H9 (cell line): ENCODE measurements at regions not wholly inside any gene's neighbourhood (a gene's known extent, or its start where the extent isn't known, plus 50 kb on each side); places are given as distances from the start of the nearest gene placed in this dataset.

Experiments used
- DNase-seq: peaks from one replicate; pipeline ENCODE4 v3.0.0-alpha.2; 2017
- H2AFZ ChIP-seq: one replicate; pipeline ENCODE4 v1.6.1; 2013; ENCODE audit warnings: mild to moderate bottlenecking, low read length, control low read depth, moderate library complexity
- H2AK5ac ChIP-seq: 2 replicates; pipeline ENCODE4 v1.6.1; 2013; ENCODE audit warnings: low read length, control low read depth, mixed read lengths; ENCODE audit not compliant: insufficient read length
- H2BK120ac ChIP-seq: one replicate; pipeline ENCODE4 v1.6.1; 2013; ENCODE audit warnings: low read depth, mild to moderate bottlenecking, low read length, control low read depth, inconsistent platforms; ENCODE audit not compliant: poor library complexity, severe bottlenecking
- H2BK12ac ChIP-seq: 2 replicates; pipeline ENCODE4 v1.6.1; 2013; ENCODE audit warnings: low read length, control low read depth, mixed read lengths, low read depth; ENCODE audit not compliant: insufficient read length
- H2BK15ac ChIP-seq: 2 replicates; pipeline ENCODE4 v1.6.1; 2013; ENCODE audit warnings: low read depth, low read length, control low read depth
- H2BK20ac ChIP-seq: one replicate; pipeline ENCODE4 v1.6.1; 2013; ENCODE audit warnings: low read depth, mild to moderate bottlenecking, low read length, control low read depth, inconsistent platforms; ENCODE audit not compliant: poor library complexity, severe bottlenecking
- H2BK5ac ChIP-seq: 2 replicates; pipeline ENCODE4 v1.6.1; 2013; ENCODE audit warnings: low read length, control low read depth, mixed read lengths; ENCODE audit not compliant: insufficient read length
- H3K14ac ChIP-seq: 2 replicates; pipeline ENCODE4 v1.6.1; 2013; ENCODE audit warnings: low read length, control low read depth; ENCODE audit not compliant: insufficient read depth
- H3K18ac ChIP-seq: 2 replicates; pipeline ENCODE4 v1.6.1; 2013; ENCODE audit warnings: low read depth, mild to moderate bottlenecking, mixed read lengths, low read length, control low read depth; ENCODE audit not compliant: insufficient read length
- H3K23ac ChIP-seq: 2 replicates; pipeline ENCODE4 v1.6.1; 2013; ENCODE audit warnings: low read length, control low read depth, mixed read lengths, low read depth; ENCODE audit not compliant: insufficient read length
- H3K23me2 ChIP-seq: 2 replicates; pipeline ENCODE4 v1.6.1; 2013; ENCODE audit warnings: low read depth, mild to moderate bottlenecking, mixed read lengths, low read length, control low read depth; ENCODE audit not compliant: insufficient read length, poor library complexity, severe bottlenecking
- H3K27ac ChIP-seq: 2 replicates; pipeline ENCODE4 v1.5.1; 2013; ENCODE audit warnings: low read length, control low read depth, mixed read lengths, low read depth; ENCODE audit not compliant: insufficient read length
- H3K27me3 ChIP-seq: 2 replicates; pipeline ENCODE4 v1.6.1; 2013; ENCODE audit warnings: low read length, control low read depth, inconsistent platforms; ENCODE audit not compliant: insufficient read depth
- H3K4ac ChIP-seq: 2 replicates; pipeline ENCODE4 v1.6.1; 2013; ENCODE audit warnings: low read depth, mild to moderate bottlenecking, control low read depth, inconsistent platforms, low read length, moderate library complexity
- H3K4me1 ChIP-seq: 2 replicates; pipeline ENCODE4 v1.6.1; 2013; ENCODE audit warnings: low read length, control low read depth, inconsistent platforms; ENCODE audit not compliant: insufficient read depth
- H3K4me2 ChIP-seq: 2 replicates; pipeline ENCODE4 v1.6.1; 2013; ENCODE audit warnings: low read length, control low read depth, mixed read lengths; ENCODE audit not compliant: insufficient read length, insufficient read depth
- H3K56ac ChIP-seq: 2 replicates; pipeline ENCODE4 v1.6.1; 2013; ENCODE audit warnings: low read depth, mild to moderate bottlenecking, mixed read lengths, low read length, control low read depth; ENCODE audit not compliant: insufficient read length
- H3K79me1 ChIP-seq: 2 replicates; pipeline ENCODE4 v1.6.1; 2013; ENCODE audit warnings: low read depth, mild to moderate bottlenecking, moderate library complexity, low read length, control low read depth, inconsistent platforms; ENCODE audit not compliant: insufficient read depth, poor library complexity, severe bottlenecking
- H3K79me2 ChIP-seq: 2 replicates; pipeline ENCODE4 v1.6.1; 2013; ENCODE audit warnings: low read length, control low read depth, inconsistent platforms; ENCODE audit not compliant: insufficient read depth
- H3K9ac ChIP-seq: 2 replicates; pipeline ENCODE4 v1.6.1; 2013; ENCODE audit warnings: low read length, control low read depth, mixed read lengths; ENCODE audit not compliant: insufficient read length; ENCODE audit errors: extremely low read depth
- H3K9me3 ChIP-seq: one replicate; pipeline ENCODE4 v1.6.1; 2013; ENCODE audit warnings: low read depth, low read length, inconsistent platforms; ENCODE audit not compliant: control insufficient read depth
- H3T11ph ChIP-seq: one replicate; pipeline ENCODE4 v1.6.1; 2013; ENCODE audit warnings: mild to moderate bottlenecking, low read length, control low read depth, inconsistent platforms
- H4K20me1 ChIP-seq: one replicate; pipeline ENCODE4 v1.6.1; 2013; ENCODE audit not compliant: control insufficient read depth, insufficient read length, insufficient read depth
- H4K5ac ChIP-seq: 2 replicates; pipeline ENCODE4 v1.6.1; 2013; ENCODE audit warnings: low read depth, mild to moderate bottlenecking, mixed read lengths, low read length, control low read depth; ENCODE audit not compliant: insufficient read length
- H4K8ac ChIP-seq: replicated peaks from 2 replicates; pipeline ENCODE4 v1.6.1; 2013; ENCODE audit warnings: low read length, control low read depth, mixed read lengths, low read depth; ENCODE audit not compliant: insufficient read length
- H4K91ac ChIP-seq: 2 replicates; pipeline ENCODE4 v1.6.1; 2013; ENCODE audit warnings: low read depth, mild to moderate bottlenecking, moderate library complexity, mixed read lengths, low read length, control low read depth; ENCODE audit not compliant: insufficient read length
- H3K27ac Mint-ChIP-seq, 3 experiments: 2 replicates in 2 of 3; 3 replicates in 1 of 3; pipeline ENCODE4 v1.8.0; 2020 to 2021; ENCODE audit warnings: mixed read lengths in 3 of 3, mild to moderate bottlenecking in 1 of 3, moderate library complexity in 1 of 3
- H3K27me3 Mint-ChIP-seq: 2 replicates; pipeline ENCODE4 v1.8.0; 2021; ENCODE audit warnings: low read depth, mild to moderate bottlenecking, moderate library complexity, mixed read lengths
- H3K36me3 Mint-ChIP-seq, 3 experiments: 2 replicates in 2 of 3; 3 replicates in 1 of 3; pipeline ENCODE4 v1.8.0; 2020 to 2021; ENCODE audit warnings: low read depth in 3 of 3, mixed read lengths in 3 of 3; ENCODE audit not compliant: insufficient read depth in 1 of 3
- H3K4me1 Mint-ChIP-seq, 2 experiments: 2 replicates each; pipeline ENCODE4 v1.8.0; 2020; ENCODE audit warnings: mixed read lengths in 2 of 2
- H3K4me3 Mint-ChIP-seq, 2 experiments: 2 replicates in 1 of 2; 3 replicates in 1 of 2; pipeline ENCODE4 v1.8.0; 2020 to 2021; ENCODE audit warnings: mild to moderate bottlenecking in 2 of 2, mixed read lengths in 2 of 2, moderate library complexity in 1 of 2
- H3K9me3 Mint-ChIP-seq, 2 experiments: 2 replicates in 1 of 2; 3 replicates in 1 of 2; pipeline ENCODE4 v1.8.0; 2020; ENCODE audit warnings: mild to moderate bottlenecking in 2 of 2, mixed read lengths in 2 of 2, moderate library complexity in 1 of 2
- CTCF ChIP-seq: fragments of 200-600 bp; sonication (generic); conservative IDR thresholded peaks from 3 replicates; pipeline ENCODE4 v1.8.0; 2021; ENCODE audit warnings: antibody characterized with exemption, mild to moderate bottlenecking
- WGBS: extraction: QIAGEN DNeasy Blood & Tissue Kit; methylation state at CpG from one replicate; pipeline ENCODE4 v1.1.7; 2013; ENCODE audit warnings: missing lambda C conversion rate, low lambda C conversion rate, mixed read lengths; ENCODE audit not compliant: insufficient read length; ENCODE audit errors: extremely low coverage; 5-methylcytosine and 5-hydroxymethylcytosine counted together

DNA sequence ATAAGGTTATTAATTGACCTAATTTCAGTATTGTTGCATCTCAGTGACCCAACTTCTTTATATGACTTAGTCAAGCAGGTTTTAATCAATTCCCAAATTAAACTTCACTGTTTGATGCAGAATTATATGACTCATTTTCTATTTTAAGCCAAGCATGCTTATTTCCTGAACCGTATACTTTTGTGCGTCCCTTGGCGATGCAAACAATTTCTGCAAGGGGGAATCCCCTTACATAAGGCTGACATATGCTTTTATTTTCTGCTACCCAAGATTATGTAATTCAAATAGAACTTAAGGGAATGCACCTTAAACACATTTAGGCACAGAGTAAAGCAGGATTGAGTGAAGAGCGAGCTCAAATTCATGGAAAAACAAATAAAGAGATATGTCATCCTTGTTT, 303.9 kb downstream of the PDCD6IP start:
- no peaks in the 10 kb centered on the region for H3K79me1 ChIP-seq
- DNase-seq, result no peak
- H4K91ac ChIP-seq, result no peak overlapping the region
- H3K27me3 ChIP-seq, result no peaks in the 10 kb centered on the region
- Mint-ChIP-seq H3K9me3 (peaks cover 2 to 17% of the 10 kb centered on the region in 2 experiments; a peak in 4 of 5 replicates), H3K27me3 (peaks cover 1% of the 10 kb centered on the region), H3K36me3 (peaks cover 0 to 2% (median 0%) of the 10 kb centered on the region in 3 experiments; a peak in 1 of 7 replicates), H3K27ac (no peak overlapping the region), H3K4me3 (no peak overlapping the region), H3K4me1 (no peaks in the 10 kb centered on the region)
- no peak overlapping the region for H2BK12ac ChIP-seq
- no peak overlapping the region for H3K27ac ChIP-seq
- H2BK20ac ChIP-seq, result no peak overlapping the region
- H3K23me2 ChIP-seq, result no peaks in the 10 kb centered on the region
- no peak overlapping the region for H3K4ac ChIP-seq
- no peak overlapping the region for H2AFZ ChIP-seq
- no peak overlapping the region for H3K4me2 ChIP-seq
- H2BK15ac ChIP-seq, result no peak overlapping the region
- no peaks in the 10 kb centered on the region for H3K79me2 ChIP-seq
- no peaks in the 10 kb centered on the region for H4K20me1 ChIP-seq
- no peak overlapping the region for H4K5ac ChIP-seq
- no peak overlapping the region for H3K56ac ChIP-seq
- no peak overlapping the region for H2BK120ac ChIP-seq
- no peak overlapping the region for H2AK5ac ChIP-seq
- H3K4me1 ChIP-seq, result no peaks in the 10 kb centered on the region
- no peak overlapping the region for H2BK5ac ChIP-seq
- H3K23ac ChIP-seq, result no peak overlapping the region
- no peaks in the 10 kb centered on the region for H3K9me3 ChIP-seq
- H3K9ac ChIP-seq, result no peak overlapping the region
- TF ChIP-seq CTCF, result no peak
- no peak overlapping the region for H3K14ac ChIP-seq
- H4K8ac ChIP-seq, result no peak overlapping the region
- H3K18ac ChIP-seq, result no peak overlapping the region
- WGBS, result no CpG with 5 or more reads among the region's 4 CpGs
- H3T11ph ChIP-seq, result no peak overlapping the region
